OCI-LY7 (cell line): ENCODE measurements at regions not wholly inside any gene's neighbourhood (a gene's known extent, or its start where the extent isn't known, plus 50 kb on each side); places are given as distances from the start of the nearest gene placed in this dataset.

Source experiments
- BruUV-seq: library from RNA; stranded (reverse); fragments of 400-500 nt; replicated peaks from 2 replicates; lab custom pipeline; 2021; lab: Mats Ljungman, UMichigan
- CTCF ChIA-PET: fragments of 300-600 bp; sonication (Branson Sonifier 250); formaldehyde crosslinking; loops from one replicate; lab custom pipeline; 2022; ENCODE audit warnings: antibody characterized with exemption; ENCODE audit not compliant: unreplicated experiment; lab: Charles Lee
- POLR2A ChIA-PET: fragments of 300-600 bp; sonication (Branson Sonifier 250); formaldehyde crosslinking; loops from one replicate; lab custom pipeline; 2022; ENCODE audit warnings: antibody characterized with exemption; lab: Charles Lee
- DNase-seq: peaks from one replicate; pipeline ENCODE4 v3.0.0-alpha.2; 2015; ENCODE audit warnings: low spot score
- H2AFZ ChIP-seq: fragments of 200-600 bp; sonication (generic), shearing (Covaris generic); 2 replicates; pipeline ENCODE4 v1.6.1; 2014; ENCODE audit warnings: mild to moderate bottlenecking, antibody characterized with exemption, low read length, moderate library complexity
- H3K27ac ChIP-seq: fragments of 200-600 bp; sonication (generic); 2 replicates; pipeline ENCODE4 v1.5.1; 2014; ENCODE audit warnings: mixed run types, low read depth, mild to moderate bottlenecking, moderate library complexity, low read length, inconsistent platforms; ENCODE audit not compliant: poor library complexity, severe bottlenecking
- H3K36me3 ChIP-seq: fragments of 200-600 bp; sonication (generic); 2 replicates; pipeline ENCODE4 v1.6.1; 2014; ENCODE audit warnings: mild to moderate bottlenecking, antibody characterized with exemption, low read length, moderate library complexity, mixed read lengths; ENCODE audit not compliant: insufficient read depth
- H3K4me1 ChIP-seq: fragments of 200-600 bp; sonication (generic); 2 replicates; pipeline ENCODE4 v1.5.1; 2014; ENCODE audit warnings: mild to moderate bottlenecking, low read length; ENCODE audit not compliant: insufficient read depth, poor library complexity, severe bottlenecking
- H3K4me2 ChIP-seq: fragments of 200-600 bp; sonication (generic); 2 replicates; pipeline ENCODE4 v1.6.1; 2014; ENCODE audit warnings: mild to moderate bottlenecking, low read length
- H3K4me3 ChIP-seq: fragments of 200-600 bp; sonication (generic); 2 replicates; pipeline ENCODE4 v1.5.1; 2014; ENCODE audit warnings: mild to moderate bottlenecking, low read depth, low read length; ENCODE audit not compliant: poor library complexity, severe bottlenecking
- H3K79me2 ChIP-seq: fragments of 200-600 bp; sonication (generic); 2 replicates; pipeline ENCODE4 v1.6.1; 2016; ENCODE audit warnings: low read depth, mild to moderate bottlenecking, low read length, moderate library complexity, mixed read lengths; ENCODE audit not compliant: insufficient read depth
- H3K9me2 ChIP-seq: fragments of 200-600 bp; sonication (generic); 2 replicates; pipeline ENCODE4 v1.6.1; 2016; ENCODE audit warnings: mild to moderate bottlenecking, low read length, mixed read lengths; ENCODE audit not compliant: insufficient read depth
- H3K9me3 ChIP-seq: fragments of 200-600 bp; sonication (generic); 2 replicates; pipeline ENCODE4 v1.6.1; 2014; ENCODE audit warnings: mild to moderate bottlenecking, mixed run types, low read length, mixed read lengths
- H4K20me1 ChIP-seq: fragments of 200-600 bp; sonication (generic); 2 replicates; pipeline ENCODE4 v1.6.1; 2014; ENCODE audit warnings: mild to moderate bottlenecking, antibody characterized with exemption, low read length, moderate library complexity, mixed read lengths; ENCODE audit not compliant: insufficient read depth
- EZH2phosphoT487 ChIP-seq: fragments of 200-600 bp; sonication (generic); IDR thresholded peaks from 2 replicates; pipeline ENCODE4 v1.6.1; 2018; ENCODE audit warnings: low read depth, borderline replicate concordance, mild to moderate bottlenecking, mixed run types, antibody characterized with exemption, low read length, moderate library complexity, mixed read lengths
- intact Hi-C: fragments of 100-400 bp; cut with micrococcal nuclease; formaldehyde crosslinking; loops from one replicate; pipeline ENCODE4 v1.10.0; 2022; ENCODE audit not compliant: unreplicated experiment
- TF ChIP-seq, protein P1 (sequence below): fragments of 200-600 bp; sonication (generic); conservative IDR thresholded peaks from 2 replicates; pipeline ENCODE4 v1.5.1; 2014; ENCODE audit warnings: mild to moderate bottlenecking, antibody characterized with exemption, low read length, moderate library complexity, mixed read lengths

- POLR2A ChIA-PET: no interaction called here
- BruUV-seq: no TSS peak
- CTCF ChIA-PET: no interaction called here
Measured at GRCh38 chr5:110956280-110956912, 115.1 kb upstream of the TSLP start.

DNA sequence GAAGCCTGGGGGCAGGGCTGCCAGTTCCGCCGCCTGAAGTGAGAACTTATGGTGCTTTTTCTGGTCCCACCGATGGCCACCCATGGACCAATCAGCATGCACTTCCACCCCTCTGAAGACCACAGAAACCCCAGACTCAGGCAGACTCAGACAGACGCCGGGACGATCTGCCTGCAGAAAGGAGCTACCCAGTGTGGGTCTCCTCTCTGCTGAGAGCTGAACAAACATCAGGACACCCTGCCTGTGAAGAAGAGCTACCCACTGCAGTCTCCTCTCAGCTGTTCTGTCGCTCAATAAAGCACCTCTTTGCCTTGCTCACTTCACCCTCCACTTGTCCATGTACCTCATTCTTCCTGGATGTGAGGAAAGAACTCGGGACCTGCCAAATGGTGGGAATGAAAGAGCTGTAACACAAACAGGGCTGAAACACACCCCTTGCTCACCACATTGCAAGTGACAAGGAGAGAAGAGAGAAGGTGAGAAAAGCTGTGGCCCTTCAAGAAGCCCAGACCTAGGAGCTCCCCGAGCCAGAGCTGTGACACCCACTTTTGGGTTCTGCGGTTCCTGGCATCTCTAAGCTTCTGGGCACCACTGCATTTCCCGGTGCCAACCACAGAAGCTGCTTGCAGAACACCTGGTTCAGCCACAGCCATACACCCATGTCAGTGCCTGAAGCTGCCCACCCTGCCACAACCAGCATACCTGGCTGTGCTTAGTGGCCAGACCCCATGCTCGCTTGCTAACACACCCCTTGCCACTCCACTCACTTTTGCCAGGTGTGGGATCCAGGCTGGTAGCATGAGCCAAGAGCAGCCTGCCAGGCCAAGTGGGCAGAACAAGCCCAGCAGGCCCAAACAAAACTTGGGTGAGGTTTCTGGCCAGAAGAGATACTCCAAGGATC lies 114.3 kb upstream of the TSLP start:
- Histone ChIP-seq H4K20me1 (no peaks in the 10 kb centered on the region), H3K4me2 (no peak overlapping the region), H3K4me3 (no peak overlapping the region), H3K4me1 (no peaks in the 10 kb centered on the region), H3K9me2 (no peaks in the 10 kb centered on the region), H3K79me2 (no peaks in the 10 kb centered on the region), H3K9me3 (no peaks in the 10 kb centered on the region), H3K36me3 (no peaks in the 10 kb centered on the region), H3K27ac (no peak overlapping the region), H2AFZ (no peak overlapping the region)
- POLR2A ChIA-PET: no interaction called here
- TF ChIP-seq, protein P1, sequence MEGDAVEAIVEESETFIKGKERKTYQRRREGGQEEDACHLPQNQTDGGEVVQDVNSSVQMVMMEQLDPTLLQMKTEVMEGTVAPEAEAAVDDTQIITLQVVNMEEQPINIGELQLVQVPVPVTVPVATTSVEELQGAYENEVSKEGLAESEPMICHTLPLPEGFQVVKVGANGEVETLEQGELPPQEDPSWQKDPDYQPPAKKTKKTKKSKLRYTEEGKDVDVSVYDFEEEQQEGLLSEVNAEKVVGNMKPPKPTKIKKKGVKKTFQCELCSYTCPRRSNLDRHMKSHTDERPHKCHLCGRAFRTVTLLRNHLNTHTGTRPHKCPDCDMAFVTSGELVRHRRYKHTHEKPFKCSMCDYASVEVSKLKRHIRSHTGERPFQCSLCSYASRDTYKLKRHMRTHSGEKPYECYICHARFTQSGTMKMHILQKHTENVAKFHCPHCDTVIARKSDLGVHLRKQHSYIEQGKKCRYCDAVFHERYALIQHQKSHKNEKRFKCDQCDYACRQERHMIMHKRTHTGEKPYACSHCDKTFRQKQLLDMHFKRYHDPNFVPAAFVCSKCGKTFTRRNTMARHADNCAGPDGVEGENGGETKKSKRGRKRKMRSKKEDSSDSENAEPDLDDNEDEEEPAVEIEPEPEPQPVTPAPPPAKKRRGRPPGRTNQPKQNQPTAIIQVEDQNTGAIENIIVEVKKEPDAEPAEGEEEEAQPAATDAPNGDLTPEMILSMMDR: no peak
- no peak for TF ChIP-seq EZH2phosphoT487
- DNase-seq: no peak
- CTCF ChIA-PET: no interaction called here
- intact Hi-C loops: no loop called here
- no TSS peak for BruUV-seq

More at GRCh38 chr5:110956280-110956912, 115.1 kb upstream of the TSLP start:
- Histone ChIP-seq H3K4me3 (no peak overlapping the region), H3K9me2 (no peaks in the 10 kb centered on the region), H3K36me3 (no peaks in the 10 kb centered on the region), H4K20me1 (no peaks in the 10 kb centered on the region), H3K4me2 (no peak overlapping the region), H3K4me1 (no peaks in the 10 kb centered on the region), H3K9me3 (no peaks in the 10 kb centered on the region), H3K27ac (no peak overlapping the region), H3K79me2 (no peaks in the 10 kb centered on the region), H2AFZ (no peak overlapping the region)
- no peak for TF ChIP-seq EZH2phosphoT487
- TF ChIP-seq, protein P1: no peak
- no peak for DNase-seq
- intact Hi-C loops: no loop called here

- no peak overlapping the region for H2AFZ ChIP-seq
- H3K4me1 ChIP-seq: no peaks in the 10 kb centered on the region
- H3K4me2 ChIP-seq: no peak overlapping the region
- H3K4me3 ChIP-seq: no peak overlapping the region
- intact Hi-C loops: no loop called here
- TF ChIP-seq EZH2phosphoT487: no peak
- no peaks in the 10 kb centered on the region for H3K9me2 ChIP-seq
- BruUV-seq: no TSS peak
- H4K20me1 ChIP-seq: no peaks in the 10 kb centered on the region
- no peaks in the 10 kb centered on the region for H3K79me2 ChIP-seq
- POLR2A ChIA-PET: no interaction called here
- H3K9me3 ChIP-seq: no peaks in the 10 kb centered on the region
- no peaks in the 10 kb centered on the region for H3K36me3 ChIP-seq
- no peak for DNase-seq
- CTCF ChIA-PET: no interaction called here
- no peak overlapping the region for H3K27ac ChIP-seq
Measured at GRCh38 chr5:110957934-110958333, 113.6 kb upstream of the TSLP start.
